ENCODE measurements at regions not wholly inside any gene's neighbourhood (a gene's known extent, or its start where the extent isn't known, plus 50 kb on each side); places are given as distances from the start of the nearest gene placed in this dataset.

- CTCF ChIA-PET = interaction anchor here (0.9 to 1.7 kb wide), 2 partner anchors 8 to 181 kb away, joined by 4 to 5 read pairs; no protein-coding TSS in a partner anchor
- BruUV-seq (replicated peaks) = no TSS peak
- FAIRE-seq = no peak
Measured at GRCh38 chr13:29931696-29932095, 81.3 kb upstream of the UBL3 start.

More at GRCh38 chr13:29931696-29932095, 81.3 kb upstream of the UBL3 start:
- Histone ChIP-seq H3K4me1 (ENCODE audit: control insufficient read depth, extremely low read depth, insufficient read depth, low read length) (no peaks in the 10 kb centered on the region), H4K20me1 (replicated peaks; ENCODE audit: control insufficient read depth, extremely low read depth, insufficient read depth, low read length) (no peaks in the 10 kb centered on the region), H3K79me2 (ENCODE audit: control insufficient read depth, insufficient read depth, low read length) (no peaks in the 10 kb centered on the region), H2AFZ (ENCODE audit: low read depth, low read length) (no peak overlapping the region), H3K9me1 (replicated peaks; ENCODE audit: control insufficient read depth, extremely low read depth, insufficient read depth, low read length) (no peaks in the 10 kb centered on the region), H3K4me2 (ENCODE audit: insufficient read depth, low read length) (no peak overlapping the region), H3K9ac (replicated peaks; ENCODE audit: extremely low read depth, insufficient read depth, low read length) (no peak overlapping the region), H3K27ac (ENCODE audit: insufficient read depth, low read depth, low read length) (no peak overlapping the region), H3K36me3 (ENCODE audit: control insufficient read depth in 2 of 2, extremely low read depth in 1 of 2, insufficient read depth in 2 of 2, low read length in 2 of 2) (no peaks in the 10 kb centered on the region), H3K4me3 (replicated peaks in 1 of 3; ENCODE audit: insufficient read depth in 1 of 3, low read depth in 1 of 3, low read length in 3 of 3) (no peak overlapping the region), H3K9me3 (replicated peaks; ENCODE audit: control insufficient read depth, insufficient read depth, low read length) (no peaks in the 10 kb centered on the region), H3K27me3 (ENCODE audit: control insufficient read depth in 2 of 2, insufficient read depth in 2 of 2, low read length in 2 of 2) (peaks cover 0 to 14% of the 10 kb centered on the region in 2 experiments)
- dilution Hi-C loops (cut with MboI; ENCODE audit: extremely low pct_ligation_motif_present, low sequenced_read_pairs) = no loop called here
- no peak for DNase-seq (ENCODE audit: low read depth, low spot score)
- POLR2A ChIA-PET = no interaction called here
- no peak for TF ChIP-seq POLR2AphosphoS5 (IDR thresholded peaks at IDR 0.05; ENCODE audit: insufficient read depth, low read depth, low read length)
- TF ChIP-seq EZH2 (IDR thresholded peaks at IDR 0.05; ENCODE audit: borderline replicate concordance, low read depth, low read length, severe bottlenecking) = no peak
- no peak for TF ChIP-seq FOS (IDR thresholded peaks at IDR 0.05; ENCODE audit: borderline replicate concordance, insufficient read depth, low read length)
- no peak for TF ChIP-seq GATA2 (IDR thresholded peaks at IDR 0.05; ENCODE audit: insufficient read depth, insufficient read length, low read depth, low read length)
- TF ChIP-seq MYC (IDR thresholded peaks at IDR 0.05; ENCODE audit: low read depth, low read length) = no peak
- no peak for TF ChIP-seq MAX (IDR thresholded peaks at IDR 0.05; ENCODE audit: insufficient read depth, insufficient read length)
- TF ChIP-seq JUN (IDR thresholded peaks at IDR 0.05; ENCODE audit: borderline replicate concordance, insufficient read depth, insufficient read length, low read depth) = no peak
- no peak for TF ChIP-seq POLR2A (IDR thresholded peaks at IDR 0.05; ENCODE audit: low read depth, low read length)
- no peak for TF ChIP-seq CTCF (IDR thresholded peaks at IDR 0.05; ENCODE audit: extremely low read depth in 1 of 2, insufficient read depth in 1 of 2, low read depth in 1 of 2, low read length in 2 of 2)
- intact Hi-C loops (cut with micrococcal nuclease) = no loop called here
